Keratinocyte (primary cell): ENCODE measurements at regions not wholly inside any gene's neighbourhood (a gene's known extent, or its start where the extent isn't known, plus 50 kb on each side); places are given as distances from the start of the nearest gene placed in this dataset.

Experiments used
- DNase-seq: peaks from one replicate; pipeline ENCODE4 v3.0.0-alpha.2; 2011; ENCODE audit warnings: low read depth, missing footprints, low spot score
- FAIRE-seq: peaks from 2 replicates; lab custom pipeline; 2011; peaks lifted over from hg19 to GRCh38; lab: Jason Lieb, UNC
- H2AFZ ChIP-seq: 2 replicates; pipeline ENCODE4 v1.6.0; 2012; ENCODE audit warnings: low read length, control low read depth, inconsistent platforms; ENCODE audit not compliant: control insufficient read depth
- H3K27ac ChIP-seq: 2 replicates; pipeline ENCODE4 v1.5.1; 2011; ENCODE audit warnings: low read length; ENCODE audit not compliant: control insufficient read depth, insufficient read depth
- H3K27me3 ChIP-seq: 3 replicates; pipeline ENCODE4 v1.6.0; 2011; ENCODE audit warnings: low read length; ENCODE audit not compliant: control insufficient read depth, insufficient read depth; ENCODE audit errors: extremely low read depth
- H3K36me3 ChIP-seq, 2 experiments: 2 replicates in 1 of 2; 3 replicates in 1 of 2; pipeline ENCODE4 v1.5.1; 2011; ENCODE audit warnings: low read length in 2 of 2, mild to moderate bottlenecking in 1 of 2; ENCODE audit not compliant: control insufficient read depth in 2 of 2, insufficient read depth in 2 of 2; ENCODE audit errors: extremely low read depth in 1 of 2
- H3K4me1 ChIP-seq: 3 replicates; pipeline ENCODE4 v1.5.1; 2011; ENCODE audit warnings: low read length; ENCODE audit not compliant: control insufficient read depth, insufficient read depth; ENCODE audit errors: extremely low read depth
- H3K4me2 ChIP-seq: 3 replicates; pipeline ENCODE4 v1.6.0; 2011; ENCODE audit warnings: low read depth, low read length; ENCODE audit not compliant: control insufficient read depth, insufficient read depth; ENCODE audit errors: extremely low read depth
- H3K4me3 ChIP-seq, 3 experiments: fragments of 200-600 bp in 1 of 3; sonication (generic) in 1 of 3; 2 replicates in 2 of 3; 3 replicates in 1 of 3; pipeline ENCODE4 v1.5.1; 2011 to 2016; ENCODE audit warnings: low read length in 3 of 3, mild to moderate bottlenecking in 3 of 3, control low read depth in 2 of 3, inconsistent platforms in 1 of 3, low read depth in 1 of 3, mixed read lengths in 1 of 3, mixed run types in 1 of 3, moderate library complexity in 1 of 3; ENCODE audit not compliant: control insufficient read depth in 2 of 3, insufficient read depth in 2 of 3; ENCODE audit errors: extremely low read depth in 1 of 3
- H3K79me2 ChIP-seq: 2 replicates; pipeline ENCODE4 v1.6.0; 2012; ENCODE audit warnings: low read length; ENCODE audit not compliant: control insufficient read depth, insufficient read depth
- H3K9ac ChIP-seq: 3 replicates; pipeline ENCODE4 v1.6.0; 2011; ENCODE audit warnings: low read length; ENCODE audit not compliant: control insufficient read depth, insufficient read depth; ENCODE audit errors: extremely low read depth
- H3K9me1 ChIP-seq: 3 replicates; pipeline ENCODE4 v1.6.0; 2011; ENCODE audit warnings: low read length; ENCODE audit not compliant: control insufficient read depth, insufficient read depth; ENCODE audit errors: extremely low read depth
- H3K9me3 ChIP-seq: 2 replicates; pipeline ENCODE4 v1.5.1; 2012; ENCODE audit warnings: low read depth, low read length; ENCODE audit not compliant: control insufficient read depth
- H4K20me1 ChIP-seq: 3 replicates; pipeline ENCODE4 v1.6.0; 2011; ENCODE audit warnings: low read length; ENCODE audit not compliant: control insufficient read depth, insufficient read depth; ENCODE audit errors: extremely low read depth
- EZH2 ChIP-seq: IDR thresholded peaks from one replicate; pipeline ENCODE4 v1.6.1; 2012; ENCODE audit warnings: inconsistent platforms, mild to moderate bottlenecking, low read length, moderate library complexity
- dilution Hi-C: fragments of 300-500 bp; cut with MboI; formaldehyde crosslinking; loops from one replicate; pipeline ENCODE4 v1.7.0; 2020; ENCODE audit warnings: low sequenced_read_pairs; ENCODE audit not compliant: extremely low pct_ligation_motif_present
- TF ChIP-seq, protein P1 (sequence below), 3 experiments: IDR thresholded peaks in 1 of 3; conservative IDR thresholded peaks in 1 of 3; optimal IDR thresholded peaks in 1 of 3; 2 replicates in 2 of 3; 3 replicates in 1 of 3; pipeline versions ENCODE3 to v1.5.1; 2011; ENCODE audit warnings: low read length in 3 of 3, mild to moderate bottlenecking in 3 of 3, moderate library complexity in 2 of 3, control low read depth in 1 of 3, inconsistent platforms in 1 of 3; ENCODE audit not compliant: insufficient read depth in 2 of 3; ENCODE audit errors: extremely low read depth in 1 of 3

DNA sequence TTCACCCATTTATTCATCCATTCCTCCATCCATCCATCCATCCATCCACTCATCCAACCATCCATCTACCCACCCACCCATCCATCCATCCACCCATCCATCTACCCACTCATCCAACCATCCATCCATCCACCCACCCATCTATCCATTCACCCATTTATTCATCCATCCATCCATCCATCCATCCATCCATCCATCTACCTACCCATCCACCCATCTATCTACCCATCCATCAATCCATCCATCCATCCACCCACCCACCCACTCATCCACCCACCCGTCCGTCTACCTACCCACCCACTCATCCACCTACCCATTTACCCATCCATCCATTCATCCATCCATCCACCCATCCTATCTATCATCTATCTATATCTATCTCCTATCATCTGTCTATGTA, 169.4 kb upstream of the SHH start:
- no peaks in the 10 kb centered on the region for H4K20me1 ChIP-seq

DNA sequence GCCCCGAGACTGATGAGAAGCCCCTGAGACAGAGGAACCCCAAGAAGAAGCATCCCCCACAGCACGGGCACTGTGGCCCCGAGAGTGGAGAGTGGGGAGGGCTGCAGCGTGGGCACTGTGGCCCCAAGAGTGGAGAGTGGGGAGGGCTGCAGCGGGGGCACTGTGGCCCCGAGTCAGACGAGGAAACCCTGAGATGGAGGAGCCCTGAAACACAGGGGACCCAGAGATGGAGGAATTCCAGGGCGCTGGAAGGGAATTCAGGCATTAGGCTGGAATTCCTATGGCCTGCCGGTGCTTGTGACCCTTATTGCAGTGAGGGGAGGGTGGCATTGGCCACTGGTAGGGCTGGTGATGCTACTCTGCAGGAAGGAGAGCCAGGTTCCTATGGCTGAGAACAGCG, 168.6 kb upstream of the SHH start:
- Histone ChIP-seq H3K4me2 (no peak overlapping the region), H3K9me3 (peaks cover 2% of the 10 kb centered on the region), H3K9ac (no peak overlapping the region), H2AFZ (no peak overlapping the region), H3K79me2 (no peaks in the 10 kb centered on the region), H3K4me3 (no peak overlapping the region), H3K27me3 (no peaks in the 10 kb centered on the region), H3K36me3 (no peaks in the 10 kb centered on the region), H3K27ac (no peak overlapping the region), H3K9me1 (no peaks in the 10 kb centered on the region), H4K20me1 (no peaks in the 10 kb centered on the region), H3K4me1 (no peaks in the 10 kb centered on the region)
- no peak for FAIRE-seq
- TF ChIP-seq, protein P1, sequence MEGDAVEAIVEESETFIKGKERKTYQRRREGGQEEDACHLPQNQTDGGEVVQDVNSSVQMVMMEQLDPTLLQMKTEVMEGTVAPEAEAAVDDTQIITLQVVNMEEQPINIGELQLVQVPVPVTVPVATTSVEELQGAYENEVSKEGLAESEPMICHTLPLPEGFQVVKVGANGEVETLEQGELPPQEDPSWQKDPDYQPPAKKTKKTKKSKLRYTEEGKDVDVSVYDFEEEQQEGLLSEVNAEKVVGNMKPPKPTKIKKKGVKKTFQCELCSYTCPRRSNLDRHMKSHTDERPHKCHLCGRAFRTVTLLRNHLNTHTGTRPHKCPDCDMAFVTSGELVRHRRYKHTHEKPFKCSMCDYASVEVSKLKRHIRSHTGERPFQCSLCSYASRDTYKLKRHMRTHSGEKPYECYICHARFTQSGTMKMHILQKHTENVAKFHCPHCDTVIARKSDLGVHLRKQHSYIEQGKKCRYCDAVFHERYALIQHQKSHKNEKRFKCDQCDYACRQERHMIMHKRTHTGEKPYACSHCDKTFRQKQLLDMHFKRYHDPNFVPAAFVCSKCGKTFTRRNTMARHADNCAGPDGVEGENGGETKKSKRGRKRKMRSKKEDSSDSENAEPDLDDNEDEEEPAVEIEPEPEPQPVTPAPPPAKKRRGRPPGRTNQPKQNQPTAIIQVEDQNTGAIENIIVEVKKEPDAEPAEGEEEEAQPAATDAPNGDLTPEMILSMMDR (optimal IDR thresholded peaks at IDR 0.05 in 1 of 3, IDR thresholded peaks at IDR 0.05 in 1 of 3, conservative IDR thresholded peaks at IDR 0.05 in 1 of 3; ENCODE audit: extremely low read depth in 1 of 3, insufficient read depth in 2 of 3, low read length in 3 of 3), result no peak
- TF ChIP-seq EZH2, result no peak
- no peak for DNase-seq
- dilution Hi-C loops, result no loop called here

More for the DNA sequence above, 169.4 kb upstream of the SHH start:
- H3K27me3 ChIP-seq, result no peaks in the 10 kb centered on the region
- H2AFZ ChIP-seq, result no peak overlapping the region
- peaks cover 4% of the 10 kb centered on the region for H3K9me3 ChIP-seq
- dilution Hi-C loops, result no loop called here
- H3K9me1 ChIP-seq, result no peaks in the 10 kb centered on the region
- DNase-seq (no peak), FAIRE-seq (no peak)
- H3K4me1 ChIP-seq, result no peaks in the 10 kb centered on the region
- no peak overlapping the region for H3K9ac ChIP-seq
- TF ChIP-seq, protein P1 (optimal IDR thresholded peaks at IDR 0.05 in 1 of 3, IDR thresholded peaks at IDR 0.05 in 1 of 3, conservative IDR thresholded peaks at IDR 0.05 in 1 of 3; ENCODE audit: extremely low read depth in 1 of 3, insufficient read depth in 2 of 3, low read length in 3 of 3), result no peak
- no peak for TF ChIP-seq EZH2
- H3K27ac ChIP-seq, result no peak overlapping the region
- no peaks in the 10 kb centered on the region for H3K36me3 ChIP-seq
- H3K4me3 ChIP-seq, result no peak overlapping the region
- no peaks in the 10 kb centered on the region for H3K79me2 ChIP-seq
- no peak overlapping the region for H3K4me2 ChIP-seq
